KMS-11 (cell line): ENCODE measurements at regions not wholly inside any gene's neighbourhood (a gene's known extent, or its start where the extent isn't known, plus 50 kb on each side); places are given as distances from the start of the nearest gene placed in this dataset.

Source experiments
- H2AFZ ChIP-seq: fragments of 200-600 bp; sonication (generic); 2 replicates; pipeline ENCODE4 v1.6.1; 2016; ENCODE audit warnings: antibody characterized with exemption, mixed run types, low read depth
- H3K27ac ChIP-seq: fragments of 200-600 bp; sonication (generic); 2 replicates; pipeline ENCODE4 v1.6.1; 2016; ENCODE audit warnings: mild to moderate bottlenecking, mixed run types
- H3K27me3 ChIP-seq: fragments of 200-600 bp; sonication (generic); 2 replicates; pipeline ENCODE4 v1.6.1; 2017; ENCODE audit warnings: mild to moderate bottlenecking, low read depth, mixed run types, moderate library complexity; ENCODE audit not compliant: insufficient read depth
- H3K36me3 ChIP-seq: fragments of 200-600 bp; sonication (generic); 2 replicates; pipeline ENCODE4 v1.6.1; 2017; ENCODE audit warnings: mild to moderate bottlenecking, mixed run types; ENCODE audit not compliant: insufficient read depth
- H3K4me1 ChIP-seq: fragments of 200-600 bp; sonication (generic); 2 replicates; pipeline ENCODE4 v1.6.1; 2016; ENCODE audit warnings: mild to moderate bottlenecking, low read depth, mixed run types; ENCODE audit not compliant: poor library complexity, severe bottlenecking
- H3K4me2 ChIP-seq: fragments of 200-600 bp; sonication (generic); 2 replicates; pipeline ENCODE4 v1.7.0; 2016; ENCODE audit warnings: mild to moderate bottlenecking, mixed run types
- H3K4me3 ChIP-seq: fragments of 200-600 bp; sonication (generic); IDR thresholded peaks from 2 replicates; pipeline ENCODE4 v1.6.1; 2017; ENCODE audit warnings: low read depth, low read length, mixed read lengths; ENCODE audit not compliant: insufficient read depth
- H3K79me2 ChIP-seq: fragments of 200-600 bp; sonication (generic); 2 replicates; pipeline ENCODE4 v1.6.1; 2016; ENCODE audit warnings: low read depth, mixed run types; ENCODE audit not compliant: insufficient read depth
- H3K9ac ChIP-seq: fragments of 200-600 bp; sonication (generic); 2 replicates; pipeline ENCODE4 v1.6.1; 2016; ENCODE audit warnings: mild to moderate bottlenecking, mixed run types
- H4K20me1 ChIP-seq: fragments of 200-600 bp; sonication (generic); 2 replicates; pipeline ENCODE4 v1.6.1; 2016; ENCODE audit warnings: mild to moderate bottlenecking, mixed run types; ENCODE audit not compliant: insufficient read depth
- TF ChIP-seq, protein P1 (sequence below): fragments of 200-600 bp; sonication (generic); conservative IDR thresholded peaks from 2 replicates; pipeline ENCODE4 v1.6.1; 2017; ENCODE audit warnings: low read depth, mild to moderate bottlenecking, antibody characterized with exemption, low read length, moderate library complexity, mixed read lengths

DNA sequence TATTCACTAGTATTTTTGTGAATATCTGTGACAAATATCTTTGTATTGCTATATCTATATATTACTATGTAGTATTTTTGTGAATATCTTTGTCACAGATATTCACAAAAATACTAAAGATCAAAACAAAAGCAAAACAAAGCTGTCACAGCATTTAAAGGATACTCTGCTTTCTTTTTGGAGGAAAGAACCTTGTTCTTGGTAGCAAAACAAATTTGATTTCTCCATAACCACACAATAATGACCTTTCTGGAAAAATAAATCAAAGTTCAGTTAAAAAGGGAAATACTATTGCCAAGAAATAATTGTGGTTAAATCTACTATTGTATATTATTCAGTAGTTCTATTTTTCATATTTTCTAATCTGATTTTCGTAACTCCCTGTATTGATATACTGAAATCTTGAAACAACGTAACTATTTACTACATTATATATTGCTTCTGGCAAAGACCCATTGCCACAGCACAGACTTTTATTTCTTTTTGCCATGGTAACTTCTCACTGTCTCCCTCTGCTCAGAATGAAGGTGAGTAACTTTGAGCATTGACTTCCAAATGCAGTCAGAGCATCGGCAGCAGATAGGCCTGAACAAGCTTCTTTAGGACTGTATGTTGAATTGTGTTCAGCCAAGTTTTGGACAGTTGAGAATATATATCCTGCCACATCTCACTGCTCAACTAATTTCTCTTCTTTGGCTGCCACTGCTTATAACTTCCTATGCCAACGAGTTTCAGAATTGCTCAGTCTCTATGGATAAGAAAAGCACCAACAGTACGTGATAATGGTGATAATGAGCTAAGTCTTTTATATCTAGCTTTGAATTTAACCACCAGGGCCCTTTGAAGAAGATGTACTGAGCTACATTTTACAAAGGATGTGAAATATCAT is 1097.2 kb upstream of the GJE1 start:
- no peak overlapping the region for H3K27ac ChIP-seq
- no peaks in the 10 kb centered on the region for H3K79me2 ChIP-seq
- no peak overlapping the region for H3K4me3 ChIP-seq
- H3K9ac ChIP-seq = no peak overlapping the region
- TF ChIP-seq, protein P1, sequence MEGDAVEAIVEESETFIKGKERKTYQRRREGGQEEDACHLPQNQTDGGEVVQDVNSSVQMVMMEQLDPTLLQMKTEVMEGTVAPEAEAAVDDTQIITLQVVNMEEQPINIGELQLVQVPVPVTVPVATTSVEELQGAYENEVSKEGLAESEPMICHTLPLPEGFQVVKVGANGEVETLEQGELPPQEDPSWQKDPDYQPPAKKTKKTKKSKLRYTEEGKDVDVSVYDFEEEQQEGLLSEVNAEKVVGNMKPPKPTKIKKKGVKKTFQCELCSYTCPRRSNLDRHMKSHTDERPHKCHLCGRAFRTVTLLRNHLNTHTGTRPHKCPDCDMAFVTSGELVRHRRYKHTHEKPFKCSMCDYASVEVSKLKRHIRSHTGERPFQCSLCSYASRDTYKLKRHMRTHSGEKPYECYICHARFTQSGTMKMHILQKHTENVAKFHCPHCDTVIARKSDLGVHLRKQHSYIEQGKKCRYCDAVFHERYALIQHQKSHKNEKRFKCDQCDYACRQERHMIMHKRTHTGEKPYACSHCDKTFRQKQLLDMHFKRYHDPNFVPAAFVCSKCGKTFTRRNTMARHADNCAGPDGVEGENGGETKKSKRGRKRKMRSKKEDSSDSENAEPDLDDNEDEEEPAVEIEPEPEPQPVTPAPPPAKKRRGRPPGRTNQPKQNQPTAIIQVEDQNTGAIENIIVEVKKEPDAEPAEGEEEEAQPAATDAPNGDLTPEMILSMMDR = no peak
- no peaks in the 10 kb centered on the region for H4K20me1 ChIP-seq
- no peaks in the 10 kb centered on the region for H3K36me3 ChIP-seq
- no peak overlapping the region for H3K4me2 ChIP-seq
- no peaks in the 10 kb centered on the region for H3K4me1 ChIP-seq
- no peaks in the 10 kb centered on the region for H3K27me3 ChIP-seq
- no peak overlapping the region for H2AFZ ChIP-seq

DNA sequence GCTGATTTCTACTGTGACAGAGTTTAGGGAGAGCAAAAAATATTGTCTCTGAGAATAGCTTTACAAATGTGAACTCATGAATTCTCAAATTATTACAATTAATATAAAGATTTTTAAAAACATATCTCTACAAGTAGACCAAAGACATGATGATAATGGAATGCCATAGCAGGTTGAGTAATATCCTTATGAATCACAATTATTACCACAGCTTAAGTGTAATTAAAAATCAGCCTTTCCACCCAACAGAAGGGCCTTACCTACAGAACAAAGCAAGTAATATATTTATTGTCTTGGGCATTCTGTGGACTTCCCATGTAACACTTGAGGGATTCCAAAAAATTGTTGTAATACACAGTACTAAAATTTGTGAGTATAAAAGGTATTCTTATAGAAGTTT is 1099.6 kb upstream of the GJE1 start:
- Histone ChIP-seq H3K9ac (no peak overlapping the region), H4K20me1 (no peaks in the 10 kb centered on the region), H2AFZ (no peak overlapping the region), H3K4me1 (no peaks in the 10 kb centered on the region), H3K36me3 (no peaks in the 10 kb centered on the region), H3K27me3 (no peaks in the 10 kb centered on the region), H3K4me3 (no peak overlapping the region), H3K4me2 (no peak overlapping the region), H3K27ac (no peak overlapping the region), H3K79me2 (no peaks in the 10 kb centered on the region)
- TF ChIP-seq, protein P1 = no peak

DNA sequence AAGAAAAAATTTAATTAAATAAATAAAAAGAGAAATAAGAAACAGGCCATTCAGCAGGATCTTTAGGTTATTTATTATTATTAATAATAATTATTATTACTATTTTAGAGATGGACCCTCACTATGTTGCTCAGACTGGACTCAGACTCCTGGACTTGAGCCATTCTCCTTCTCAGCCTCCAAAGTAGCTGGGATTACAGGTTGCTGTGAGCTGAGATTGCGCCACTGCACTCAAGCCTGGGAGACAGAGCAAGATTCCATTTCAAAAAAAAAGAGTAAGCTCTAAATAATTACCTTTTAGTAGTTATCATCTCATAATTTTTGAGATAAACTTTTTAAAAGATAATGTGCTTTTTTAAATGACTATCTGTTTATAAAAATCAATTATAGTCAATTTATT is 1102.8 kb upstream of the GJE1 start:
- Histone ChIP-seq H2AFZ (no peak overlapping the region), H3K27me3 (no peaks in the 10 kb centered on the region), H3K4me1 (no peaks in the 10 kb centered on the region), H3K79me2 (no peaks in the 10 kb centered on the region), H3K4me2 (no peak overlapping the region), H3K27ac (no peak overlapping the region), H3K9ac (no peak overlapping the region), H3K4me3 (no peak overlapping the region), H4K20me1 (no peaks in the 10 kb centered on the region), H3K36me3 (no peaks in the 10 kb centered on the region)
- TF ChIP-seq, protein P1 = no peak

DNA sequence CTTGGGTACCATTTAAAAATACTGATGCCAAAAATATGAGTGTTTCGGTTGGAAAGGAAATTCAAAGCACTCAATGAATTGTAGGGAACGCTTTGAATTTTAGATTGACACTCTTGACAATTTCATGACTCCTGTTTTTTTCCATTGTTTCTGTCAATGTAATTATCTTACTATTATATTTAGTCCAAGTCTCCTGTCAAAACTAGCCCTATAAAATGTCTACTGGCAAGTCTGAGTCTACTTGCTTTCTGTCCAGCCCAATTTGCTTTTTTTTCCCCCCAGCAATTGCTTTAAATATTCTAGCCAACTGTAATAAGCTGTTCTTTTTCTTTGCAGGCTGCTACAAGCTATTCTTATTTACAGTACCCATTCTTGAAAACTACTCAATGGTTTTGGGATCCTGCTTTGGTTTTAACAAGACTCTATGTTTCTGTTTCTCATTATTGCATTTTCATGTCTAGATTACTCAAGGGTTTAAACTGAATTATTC is 1103.9 kb upstream of the GJE1 start:
- no peak overlapping the region for H3K27ac ChIP-seq
- TF ChIP-seq, protein P1 = no peak
- H3K4me3 ChIP-seq = no peak overlapping the region
- no peak overlapping the region for H3K4me2 ChIP-seq
- no peaks in the 10 kb centered on the region for H4K20me1 ChIP-seq
- no peaks in the 10 kb centered on the region for H3K4me1 ChIP-seq
- no peaks in the 10 kb centered on the region for H3K79me2 ChIP-seq
- no peaks in the 10 kb centered on the region for H3K36me3 ChIP-seq
- H3K9ac ChIP-seq = no peak overlapping the region
- H2AFZ ChIP-seq = no peak overlapping the region
- H3K27me3 ChIP-seq = no peaks in the 10 kb centered on the region
